Activated CD4-positive, CD25-positive, alpha-beta regulatory T cell treated with anti-CD3 and anti-CD28 coated beads, Interleukin-2, amount 50 U/mL, for 16 hours (primary cell): ENCODE measurements at regions not wholly inside any gene's neighbourhood (a gene's known extent, or its start where the extent isn't known, plus 50 kb on each side); places are given as distances from the start of the nearest gene placed in this dataset.

Source experiments
- DNase-seq: peaks from one replicate; pipeline ENCODE4 v3.0.0-alpha.2; 2020; ENCODE audit warnings: low read depth, low spot score

- DNase-seq, result no peak
These were observed 56.2 kb upstream of the LPP start for GRCh38 chr3:188097791-188098190.

GRCh38 chr3:188099907-188100306 lies 54.0 kb upstream of the LPP start:
- DNase-seq, result no peak

GRCh38 chr3:188102861-188103547 lies 51.0 kb upstream of the LPP start:
- DNase-seq, result no peak

GRCh38 chr3:188104050-188104449 lies 49.9 kb upstream of the LPP start:
- DNase-seq, result no peak
